SH-SY5Y (cell line): ENCODE measurements at regions not wholly inside any gene's neighbourhood (a gene's known extent, or its start where the extent isn't known, plus 50 kb on each side); places are given as distances from the start of the nearest gene placed in this dataset.

Experiments
- GATA2 ChIP-seq: IDR thresholded peaks from 2 replicates; pipeline ENCODE4 v1.6.1; 2011; ENCODE audit warnings: mild to moderate bottlenecking, low read depth, low read length
- GATA3 ChIP-seq: IDR thresholded peaks from 2 replicates; pipeline ENCODE4 v1.6.1; 2011; ENCODE audit warnings: low read depth, mild to moderate bottlenecking, low read length, moderate library complexity

GRCh38 chr4:156414406-156414805 is 460.7 kb upstream of the CTSO start:
- no peak for TF ChIP-seq GATA2
- TF ChIP-seq GATA3, result no peak
